SK-N-SH treated with all-trans-retinoic acid at 6 μM for 48 hours (cell line): ENCODE measurements at regions not wholly inside any gene's neighbourhood (a gene's known extent, or its start where the extent isn't known, plus 50 kb on each side); places are given as distances from the start of the nearest gene placed in this dataset.

ENCODE experiments used
- ATAC-seq: fragments of 200-7000 bp; cut with Tn5 transposase; 3 replicates; pipeline ENCODE4 v1.9.1; 2020; ENCODE audit warnings: mild to moderate bottlenecking, moderate library complexity
- ARNTL ChIP-seq: fragments of 450-650 bp; formaldehyde crosslinking; IDR thresholded peaks from 2 replicates; pipeline ENCODE4 v1.5.0; 2020; ENCODE audit warnings: low read depth, mild to moderate bottlenecking, moderate library complexity, borderline replicate concordance
- BACH2 ChIP-seq: fragments of 250-450 bp; sonication (Bioruptor Pico); IDR thresholded peaks from 2 replicates; pipeline ENCODE4 v1.9.0; 2021; ENCODE audit warnings: mild to moderate bottlenecking, borderline replicate concordance
- CREB5 ChIP-seq: fragments of 250-450 bp; sonication (Bioruptor Pico); IDR thresholded peaks from 2 replicates; pipeline ENCODE4 v1.5.1; 2020; ENCODE audit warnings: low read depth, mild to moderate bottlenecking, moderate library complexity
- CSDC2 ChIP-seq: fragments of 250-450 bp; sonication (Bioruptor Pico); IDR thresholded peaks from 2 replicates; pipeline ENCODE4 v1.5.0; 2020; ENCODE audit warnings: mild to moderate bottlenecking, moderate library complexity
- CSRNP3 ChIP-seq: fragments of 250-450 bp; sonication (Bioruptor Pico); IDR thresholded peaks from 2 replicates; pipeline ENCODE4 v1.5.1; 2021; ENCODE audit warnings: mild to moderate bottlenecking, moderate library complexity
- ESRRG ChIP-seq: fragments of 250-450 bp; sonication (Bioruptor Pico); IDR thresholded peaks from 2 replicates; pipeline ENCODE4 v1.6.1; 2021; ENCODE audit warnings: mild to moderate bottlenecking
- GLIS3 ChIP-seq: fragments of 250-450 bp; sonication (Bioruptor Pico); IDR thresholded peaks from 2 replicates; pipeline ENCODE4 v1.5.0; 2020; ENCODE audit warnings: mild to moderate bottlenecking, moderate library complexity
- ISL1 ChIP-seq: fragments of 250-450 bp; sonication (Bioruptor Pico); IDR thresholded peaks from 2 replicates; pipeline ENCODE4 v2.1.2; 2022; ENCODE audit warnings: mild to moderate bottlenecking, moderate library complexity
- OSR1 ChIP-seq: fragments of 250-450 bp; sonication (Bioruptor Pico); IDR thresholded peaks from 2 replicates; pipeline ENCODE4 v1.8.0; 2022; ENCODE audit warnings: moderate library complexity, mild to moderate bottlenecking, inconsistent platforms
- POU6F1 ChIP-seq: fragments of 250-450 bp; sonication (Bioruptor Pico); IDR thresholded peaks from 2 replicates; pipeline ENCODE4 v1.8.0; 2021; ENCODE audit warnings: low read depth, mild to moderate bottlenecking, moderate library complexity, borderline replicate concordance
- PPARA ChIP-seq: fragments of 250-450 bp; sonication (Bioruptor Pico); IDR thresholded peaks from 2 replicates; pipeline ENCODE4 v1.5.0; 2020; ENCODE audit warnings: mild to moderate bottlenecking, borderline replicate concordance
- RARB ChIP-seq: fragments of 250-450 bp; sonication (Bioruptor Pico); IDR thresholded peaks from 2 replicates; pipeline ENCODE4 v1.8.0; 2021; ENCODE audit warnings: mild to moderate bottlenecking, moderate library complexity
- SNAI2 ChIP-seq: fragments of 250-450 bp; sonication (Bioruptor Pico); IDR thresholded peaks from 2 replicates; pipeline ENCODE4 v1.5.0; 2020; ENCODE audit warnings: mild to moderate bottlenecking, moderate library complexity
- TOX ChIP-seq: fragments of 250-450 bp; sonication (Bioruptor Pico); IDR thresholded peaks from 2 replicates; pipeline ENCODE4 v1.8.0; 2021; ENCODE audit warnings: mild to moderate bottlenecking, moderate library complexity, borderline replicate concordance
- TSHZ2 ChIP-seq: fragments of 250-450 bp; sonication (Bioruptor Pico); IDR thresholded peaks from 2 replicates; pipeline ENCODE4 v1.5.0; 2020; ENCODE audit warnings: mild to moderate bottlenecking, moderate library complexity
- ZC3H10 ChIP-seq: fragments of 250-450 bp; sonication (Bioruptor Pico); IDR thresholded peaks from 2 replicates; pipeline ENCODE4 v1.5.1; 2021; ENCODE audit warnings: mild to moderate bottlenecking, moderate library complexity
- ZFP3 ChIP-seq: fragments of 250-450 bp; sonication (Bioruptor Pico); IDR thresholded peaks from 2 replicates; pipeline ENCODE4 v1.5.0; 2020; ENCODE audit warnings: mild to moderate bottlenecking, moderate library complexity
- ZFP30 ChIP-seq: fragments of 450-650 bp; formaldehyde crosslinking; IDR thresholded peaks from 2 replicates; pipeline ENCODE4 v1.5.0; 2022; ENCODE audit warnings: mild to moderate bottlenecking, moderate library complexity
- ZNF565 ChIP-seq: fragments of 450-650 bp; formaldehyde crosslinking; conservative IDR thresholded peaks from 2 replicates; pipeline ENCODE4 v1.5.0; 2020; ENCODE audit warnings: low read depth, mild to moderate bottlenecking, moderate library complexity
- ZNF70 ChIP-seq: fragments of 450-650 bp; formaldehyde crosslinking; IDR thresholded peaks from 2 replicates; pipeline ENCODE4 v1.5.0; 2020; ENCODE audit warnings: mild to moderate bottlenecking, moderate library complexity
- ZNF8 ChIP-seq: fragments of 450-650 bp; formaldehyde crosslinking; IDR thresholded peaks from 2 replicates; pipeline ENCODE4 v1.5.0; 2020; ENCODE audit warnings: mild to moderate bottlenecking, moderate library complexity

GRCh38 chr2:12417786-12418185 lies 298.9 kb upstream of the TRIB2 start (continued):
- no peak for TF ChIP-seq CSRNP3 (CRISPR knock-in tag)
- no peak for TF ChIP-seq ARNTL
- no peak for TF ChIP-seq ESRRG (CRISPR knock-in tag)
- TF ChIP-seq CSDC2 (CRISPR knock-in tag): no peak
- no peak for TF ChIP-seq ISL1
- TF ChIP-seq GLIS3 (CRISPR knock-in tag): no peak
- TF ChIP-seq ZNF565 (CRISPR knock-in tag): no peak
- TF ChIP-seq RARB (CRISPR knock-in tag): no peak

GRCh38 chr2:12419803-12420202 lies 296.9 kb upstream of the TRIB2 start:
- ATAC-seq: no peak
- TF ChIP-seq ZC3H10: no peak
- no peak for TF ChIP-seq PPARA (CRISPR knock-in tag)
- no peak for TF ChIP-seq ZFP3 (CRISPR knock-in tag)
- TF ChIP-seq ZNF565 (CRISPR knock-in tag): no peak
- TF ChIP-seq BACH2 (CRISPR knock-in tag): no peak
- TF ChIP-seq OSR1: no peak
- no peak for TF ChIP-seq ZFP30 (CRISPR knock-in tag)
- TF ChIP-seq ARNTL: no peak
- TF ChIP-seq POU6F1 (CRISPR knock-in tag): no peak
- TF ChIP-seq CSRNP3 (CRISPR knock-in tag): no peak
- TF ChIP-seq TOX (CRISPR knock-in tag): no peak
- TF ChIP-seq ZNF8 (CRISPR knock-in tag): no peak

- TF ChIP-seq CSDC2 (CRISPR knock-in tag) (no peak), ZNF565 (CRISPR knock-in tag) (no peak), TSHZ2 (CRISPR knock-in tag) (no peak), PPARA (CRISPR knock-in tag) (no peak), ZNF70 (CRISPR knock-in tag) (no peak), SNAI2 (CRISPR knock-in tag) (no peak), ZNF8 (CRISPR knock-in tag) (no peak), CSRNP3 (CRISPR knock-in tag) (no peak), TOX (CRISPR knock-in tag) (no peak), ISL1 (no peak), ZFP30 (CRISPR knock-in tag) (no peak), OSR1 (no peak)
- no peak for ATAC-seq
These were observed 295.7 kb upstream of the TRIB2 start for GRCh38 chr2:12421046-12421445.

GRCh38 chr2:12424219-12424618 lies 292.5 kb upstream of the TRIB2 start:
- peak; percentile 24; the same call in 1 of the 3 replicates for ATAC-seq
- TF ChIP-seq CSRNP3 (CRISPR knock-in tag) (no peak), ESRRG (CRISPR knock-in tag) (no peak), ZC3H10 (no peak), CREB5 (CRISPR knock-in tag) (no peak), ZNF8 (CRISPR knock-in tag) (no peak), GLIS3 (CRISPR knock-in tag) (no peak), POU6F1 (CRISPR knock-in tag) (no peak)
